ENCODE measurements at regions not wholly inside any gene's neighbourhood (a gene's known extent, or its start where the extent isn't known, plus 50 kb on each side); places are given as distances from the start of the nearest gene placed in this dataset.

- H2AFZ ChIP-seq (ENCODE audit: low read depth, low read length): no peak overlapping the region
Measured at GRCh38 chr3:188041193-188041592, 112.8 kb upstream of the LPP start.

GRCh38 chr3:188041895-188042294 is 112.1 kb upstream of the LPP start:
- H4K20me1 ChIP-seq (replicated peaks; ENCODE audit: control insufficient read depth, extremely low read depth, insufficient read depth, low read length): no peaks in the 10 kb centered on the region
- no peaks in the 10 kb centered on the region for H3K79me2 ChIP-seq (ENCODE audit: control insufficient read depth, insufficient read depth, low read length)
- H3K4me2 ChIP-seq (ENCODE audit: insufficient read depth, low read length): no peak overlapping the region
- no peak overlapping the region for H3K4me3 ChIP-seq (replicated peaks in 1 of 3; ENCODE audit: insufficient read depth in 1 of 3, low read depth in 1 of 3, low read length in 3 of 3)
- TF ChIP-seq GATA2 (IDR thresholded peaks at IDR 0.05; ENCODE audit: insufficient read depth, insufficient read length, low read depth, low read length) (no peak), FOS (IDR thresholded peaks at IDR 0.05; ENCODE audit: borderline replicate concordance, insufficient read depth, low read length) (no peak), POLR2AphosphoS5 (IDR thresholded peaks at IDR 0.05; ENCODE audit: insufficient read depth, low read depth, low read length) (no peak), MAX (IDR thresholded peaks at IDR 0.05; ENCODE audit: insufficient read depth, insufficient read length) (no peak), EZH2 (IDR thresholded peaks at IDR 0.05; ENCODE audit: borderline replicate concordance, low read depth, low read length, severe bottlenecking) (no peak), JUN (IDR thresholded peaks at IDR 0.05; ENCODE audit: borderline replicate concordance, insufficient read depth, insufficient read length, low read depth) (no peak), MYC (IDR thresholded peaks at IDR 0.05; ENCODE audit: low read depth, low read length) (no peak), POLR2A (IDR thresholded peaks at IDR 0.05; ENCODE audit: low read depth, low read length) (no peak)
- BruUV-seq (replicated peaks): no TSS peak
- H3K9me3 ChIP-seq (replicated peaks; ENCODE audit: control insufficient read depth, insufficient read depth, low read length): no peaks in the 10 kb centered on the region
- H3K9ac ChIP-seq (replicated peaks; ENCODE audit: extremely low read depth, insufficient read depth, low read length): no peak overlapping the region
- no peaks in the 10 kb centered on the region for H3K9me1 ChIP-seq (replicated peaks; ENCODE audit: control insufficient read depth, extremely low read depth, insufficient read depth, low read length)
- DNase-seq (ENCODE audit: low read depth, low spot score) (no peak), FAIRE-seq (no peak)
- no peak overlapping the region for H3K27ac ChIP-seq (ENCODE audit: insufficient read depth, low read depth, low read length)
- H3K27me3 ChIP-seq (ENCODE audit: control insufficient read depth in 2 of 2, insufficient read depth in 2 of 2, low read length in 2 of 2): peaks cover 0 to 7% of the 10 kb centered on the region in 2 experiments
- no peaks in the 10 kb centered on the region for H3K36me3 ChIP-seq (ENCODE audit: control insufficient read depth in 2 of 2, extremely low read depth in 1 of 2, insufficient read depth in 2 of 2, low read length in 2 of 2)
- intact Hi-C loops (cut with micrococcal nuclease): no loop called here
- dilution Hi-C loops (cut with MboI; ENCODE audit: extremely low pct_ligation_motif_present, low sequenced_read_pairs): no loop called here
- ChIA-PET POLR2A (no interaction called here), CTCF (interaction anchor here (0.8 kb wide), 1 partner anchor 24 kb away, joined by 3 read pairs; no protein-coding TSS in a partner anchor)
- H2AFZ ChIP-seq (ENCODE audit: low read depth, low read length): no peak overlapping the region
- H3K4me1 ChIP-seq (ENCODE audit: control insufficient read depth, extremely low read depth, insufficient read depth, low read length): no peaks in the 10 kb centered on the region

More at GRCh38 chr3:188041193-188041592, 112.8 kb upstream of the LPP start:
- H3K4me3 ChIP-seq (replicated peaks in 1 of 3; ENCODE audit: insufficient read depth in 1 of 3, low read depth in 1 of 3, low read length in 3 of 3): no peak overlapping the region
- no peak overlapping the region for H3K9ac ChIP-seq (replicated peaks; ENCODE audit: extremely low read depth, insufficient read depth, low read length)
- peaks cover 0 to 7% of the 10 kb centered on the region in 2 experiments for H3K27me3 ChIP-seq (ENCODE audit: control insufficient read depth in 2 of 2, insufficient read depth in 2 of 2, low read length in 2 of 2)
- FAIRE-seq: no peak
- intact Hi-C loops (cut with micrococcal nuclease) (no loop called here), dilution Hi-C loops (cut with MboI; ENCODE audit: extremely low pct_ligation_motif_present, low sequenced_read_pairs) (no loop called here)
- no peak for TF ChIP-seq MYC (IDR thresholded peaks at IDR 0.05; ENCODE audit: low read depth, low read length)
- TF ChIP-seq POLR2AphosphoS5 (IDR thresholded peaks at IDR 0.05; ENCODE audit: insufficient read depth, low read depth, low read length): no peak
- no peak for TF ChIP-seq EZH2 (IDR thresholded peaks at IDR 0.05; ENCODE audit: borderline replicate concordance, low read depth, low read length, severe bottlenecking)
- no peak overlapping the region for H3K27ac ChIP-seq (ENCODE audit: insufficient read depth, low read depth, low read length)
- H3K9me1 ChIP-seq (replicated peaks; ENCODE audit: control insufficient read depth, extremely low read depth, insufficient read depth, low read length): no peaks in the 10 kb centered on the region
- H3K79me2 ChIP-seq (ENCODE audit: control insufficient read depth, insufficient read depth, low read length): no peaks in the 10 kb centered on the region
- DNase-seq (ENCODE audit: low read depth, low spot score): no peak
- H3K4me1 ChIP-seq (ENCODE audit: control insufficient read depth, extremely low read depth, insufficient read depth, low read length): no peaks in the 10 kb centered on the region
- BruUV-seq (replicated peaks): no TSS peak
- no peak overlapping the region for H3K4me2 ChIP-seq (ENCODE audit: insufficient read depth, low read length)
- H4K20me1 ChIP-seq (replicated peaks; ENCODE audit: control insufficient read depth, extremely low read depth, insufficient read depth, low read length): no peaks in the 10 kb centered on the region
- H3K36me3 ChIP-seq (ENCODE audit: control insufficient read depth in 2 of 2, extremely low read depth in 1 of 2, insufficient read depth in 2 of 2, low read length in 2 of 2): no peaks in the 10 kb centered on the region
- H3K9me3 ChIP-seq (replicated peaks; ENCODE audit: control insufficient read depth, insufficient read depth, low read length): no peaks in the 10 kb centered on the region
- ChIA-PET CTCF (no interaction called here), POLR2A (no interaction called here)
